ENCODE measurements at regions not wholly inside any gene's neighbourhood (a gene's known extent, or its start where the extent isn't known, plus 50 kb on each side); places are given as distances from the start of the nearest gene placed in this dataset.
"Not testable (repeated sequence)": the region's sequence is repeated elsewhere in the genome, so short reads cannot be mapped to it uniquely, and the experiment has no call there.

- Histone ChIP-seq H3K27me3 (ENCODE audit: insufficient read depth, poor library complexity, severe bottlenecking) (no peaks in the 10 kb centered on the region), H3K4me3 (replicated peaks; ENCODE audit: insufficient read depth, low read length) (no peak overlapping the region), H3K27ac (replicated peaks) (no peak overlapping the region)
- DNase-seq (ENCODE audit: low read depth in 1 of 2, low spot score in 1 of 2): no peak
- TF ChIP-seq POLR2AphosphoS5 (IDR thresholded peaks at IDR 0.05; ENCODE audit: low read depth) (no peak), REST (IDR thresholded peaks at IDR 0.05; ENCODE audit: insufficient replicate concordance, low read depth) (no peak), SPI1 (IDR thresholded peaks at IDR 0.05; ENCODE audit: borderline replicate concordance, low read depth) (no peak), CTCF (IDR thresholded peaks at IDR 0.05; ENCODE audit: insufficient read depth, low read length) (no peak), GABPA (IDR thresholded peaks at IDR 0.05; ENCODE audit: low read depth) (no peak)
Measured at GRCh38 chr4:19156786-19157185, 1094.9 kb upstream of the SLIT2 start.

- H3K27ac ChIP-seq (replicated peaks): no peak overlapping the region
- no peak for TF ChIP-seq POLR2AphosphoS5 (IDR thresholded peaks at IDR 0.05; ENCODE audit: low read depth)
- no peak for TF ChIP-seq GABPA (IDR thresholded peaks at IDR 0.05; ENCODE audit: low read depth)
- no peak for TF ChIP-seq SPI1 (IDR thresholded peaks at IDR 0.05; ENCODE audit: borderline replicate concordance, low read depth)
- no peak for TF ChIP-seq CTCF (IDR thresholded peaks at IDR 0.05; ENCODE audit: insufficient read depth, low read length)
- DNase-seq (ENCODE audit: low read depth in 1 of 2, low spot score in 1 of 2): no peak
- H3K4me3 ChIP-seq (replicated peaks; ENCODE audit: insufficient read depth, low read length): no peak overlapping the region
- no peaks in the 10 kb centered on the region for H3K27me3 ChIP-seq (ENCODE audit: insufficient read depth, poor library complexity, severe bottlenecking)
Measured at GRCh38 chr4:19155568-19155967, 1096.1 kb upstream of the SLIT2 start.

GRCh38 chr4:19154267-19154666 lies 1097.4 kb upstream of the SLIT2 start:
- not testable (repeated sequence) for DNase-seq (ENCODE audit: low read depth in 1 of 2, low spot score in 1 of 2); H3K4me3 ChIP-seq (replicated peaks; ENCODE audit: insufficient read depth, low read length); H3K27ac ChIP-seq (replicated peaks); H3K27me3 ChIP-seq (ENCODE audit: insufficient read depth, poor library complexity, severe bottlenecking)

- Histone ChIP-seq H3K27ac (replicated peaks) (no peak overlapping the region), H3K27me3 (ENCODE audit: insufficient read depth, poor library complexity, severe bottlenecking) (no peaks in the 10 kb centered on the region), H3K4me3 (replicated peaks; ENCODE audit: insufficient read depth, low read length) (no peak overlapping the region)
- DNase-seq (ENCODE audit: low read depth in 1 of 2, low spot score in 1 of 2): no peak
- no peak for TF ChIP-seq POLR2AphosphoS5 (IDR thresholded peaks at IDR 0.05; ENCODE audit: low read depth)
- no peak for TF ChIP-seq REST (IDR thresholded peaks at IDR 0.05; ENCODE audit: insufficient replicate concordance, low read depth)
- TF ChIP-seq GABPA (IDR thresholded peaks at IDR 0.05; ENCODE audit: low read depth): no peak
- TF ChIP-seq CTCF (IDR thresholded peaks at IDR 0.05; ENCODE audit: insufficient read depth, low read length): no peak
- TF ChIP-seq SPI1 (IDR thresholded peaks at IDR 0.05; ENCODE audit: borderline replicate concordance, low read depth): no peak
Measured at GRCh38 chr4:19152264-19152663, 1099.4 kb upstream of the SLIT2 start.

All from HL-60 (cell line).